AG09319 (cell line): ENCODE measurements at regions not wholly inside any gene's neighbourhood (a gene's known extent, or its start where the extent isn't known, plus 50 kb on each side); places are given as distances from the start of the nearest gene placed in this dataset.

Experiments
- DNase-seq: peaks from one replicate; pipeline ENCODE4 v3.0.0-alpha.2; 2010; ENCODE audit warnings: low read depth; ENCODE audit errors: extremely low read depth
- TF ChIP-seq, protein P1 (sequence below): IDR thresholded peaks from 2 replicates; pipeline ENCODE4 v1.5.1; 2011; ENCODE audit warnings: low read depth, mild to moderate bottlenecking, inconsistent platforms, low read length, moderate library complexity

DNA sequence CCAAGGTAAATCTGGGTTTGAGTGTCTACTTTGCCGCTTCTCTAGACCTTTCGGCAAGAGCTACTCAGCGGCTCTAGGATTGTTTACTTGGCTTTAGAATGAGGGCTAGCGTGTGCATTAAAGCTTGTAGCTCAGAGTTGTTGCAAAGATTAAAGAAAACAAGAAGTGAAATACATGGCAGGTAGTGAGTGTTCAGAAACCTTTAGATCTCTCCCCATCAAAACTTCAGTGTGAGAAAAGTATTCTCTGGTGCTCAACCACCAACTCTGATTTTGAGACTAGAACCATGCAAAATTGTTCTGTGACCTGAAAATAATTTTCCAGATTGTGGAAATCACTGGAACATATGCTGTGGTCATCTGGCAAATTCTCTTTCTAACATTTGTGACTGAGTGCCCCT is 512.0 kb downstream of the CMPK2 start:
- TF ChIP-seq, protein P1, sequence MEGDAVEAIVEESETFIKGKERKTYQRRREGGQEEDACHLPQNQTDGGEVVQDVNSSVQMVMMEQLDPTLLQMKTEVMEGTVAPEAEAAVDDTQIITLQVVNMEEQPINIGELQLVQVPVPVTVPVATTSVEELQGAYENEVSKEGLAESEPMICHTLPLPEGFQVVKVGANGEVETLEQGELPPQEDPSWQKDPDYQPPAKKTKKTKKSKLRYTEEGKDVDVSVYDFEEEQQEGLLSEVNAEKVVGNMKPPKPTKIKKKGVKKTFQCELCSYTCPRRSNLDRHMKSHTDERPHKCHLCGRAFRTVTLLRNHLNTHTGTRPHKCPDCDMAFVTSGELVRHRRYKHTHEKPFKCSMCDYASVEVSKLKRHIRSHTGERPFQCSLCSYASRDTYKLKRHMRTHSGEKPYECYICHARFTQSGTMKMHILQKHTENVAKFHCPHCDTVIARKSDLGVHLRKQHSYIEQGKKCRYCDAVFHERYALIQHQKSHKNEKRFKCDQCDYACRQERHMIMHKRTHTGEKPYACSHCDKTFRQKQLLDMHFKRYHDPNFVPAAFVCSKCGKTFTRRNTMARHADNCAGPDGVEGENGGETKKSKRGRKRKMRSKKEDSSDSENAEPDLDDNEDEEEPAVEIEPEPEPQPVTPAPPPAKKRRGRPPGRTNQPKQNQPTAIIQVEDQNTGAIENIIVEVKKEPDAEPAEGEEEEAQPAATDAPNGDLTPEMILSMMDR = no peak
- DNase-seq = no peak

DNA sequence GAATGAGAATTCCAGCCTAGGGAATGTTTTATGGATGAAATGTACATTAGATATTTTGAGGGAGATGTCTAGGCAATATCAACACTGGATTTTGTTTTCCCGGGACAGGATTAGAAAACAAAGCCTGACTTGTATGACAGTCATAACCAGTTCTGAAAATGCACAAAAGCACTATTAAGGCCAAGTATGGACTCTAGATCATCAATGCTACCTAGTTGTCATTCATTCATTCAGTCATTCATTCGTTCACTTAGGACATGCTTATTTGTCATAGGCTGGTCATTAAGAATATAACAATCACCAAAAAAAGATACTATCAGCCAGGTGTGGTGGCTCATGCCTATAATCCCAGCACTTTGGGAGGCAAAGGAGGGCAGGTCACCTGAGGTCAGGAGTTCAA is 511.2 kb downstream of the CMPK2 start:
- DNase-seq = no peak
- TF ChIP-seq, protein P1 = no peak

DNA sequence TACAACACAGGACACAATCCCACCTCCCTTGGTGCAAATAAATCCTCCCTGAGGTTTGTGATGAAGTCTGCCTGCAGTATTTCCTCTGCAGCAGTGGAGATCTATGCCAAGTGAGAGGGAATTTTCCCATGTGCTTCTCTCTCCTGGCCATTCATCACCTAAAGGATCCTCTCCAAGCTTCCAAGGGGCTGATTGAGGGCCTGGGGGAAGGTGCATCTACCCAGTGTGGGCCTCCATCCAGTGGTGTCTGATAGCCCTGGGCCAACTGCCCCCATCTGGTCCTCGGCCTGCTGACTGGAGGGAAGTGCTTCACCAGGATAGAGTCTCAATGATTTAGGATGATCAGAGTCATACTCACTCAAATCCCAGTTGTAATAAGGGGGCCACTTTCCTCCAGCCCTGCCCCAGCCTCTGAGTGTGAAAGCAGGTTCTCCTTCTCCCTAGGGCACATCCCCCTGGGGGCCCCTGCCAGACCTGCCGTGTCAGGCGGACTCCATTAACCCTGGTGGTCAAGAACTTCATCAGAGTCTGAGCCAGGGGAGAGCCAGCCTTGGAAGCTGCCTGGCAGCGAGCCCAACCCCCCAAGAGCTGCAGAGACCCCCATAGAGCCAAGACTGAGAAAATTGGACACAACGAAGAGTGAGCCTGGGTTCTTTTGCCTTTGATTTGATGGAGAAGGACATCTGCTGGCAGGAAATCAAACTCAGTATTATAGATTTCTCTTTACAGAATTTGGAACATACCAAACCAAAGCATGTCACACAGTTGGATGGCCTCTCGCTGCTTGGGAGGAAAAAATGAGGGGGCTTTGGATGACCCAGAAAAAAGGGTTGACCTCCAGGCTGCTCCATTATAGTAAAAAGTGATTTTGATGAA is 509.6 kb downstream of the CMPK2 start:
- no peak for DNase-seq
- TF ChIP-seq, protein P1 = no peak

DNA sequence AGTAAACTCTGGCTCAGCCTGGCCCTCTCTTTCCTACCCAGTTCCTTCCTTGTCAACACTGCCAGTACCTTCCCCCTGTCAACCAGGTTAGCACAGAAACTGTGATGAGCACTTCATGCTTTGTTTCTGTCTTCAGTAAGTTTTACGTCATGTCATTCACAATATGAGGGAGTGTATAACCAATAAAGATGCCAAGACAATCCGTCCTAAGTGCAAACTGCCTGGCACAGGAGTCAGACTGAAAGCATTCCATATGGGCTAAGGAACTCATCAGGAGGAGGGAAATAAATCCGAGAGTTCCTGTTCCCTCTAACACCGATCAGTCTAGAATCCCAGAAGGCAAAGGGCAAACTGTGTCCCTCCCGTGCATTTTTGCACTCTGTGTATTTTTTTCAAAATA is 507.2 kb downstream of the CMPK2 start:
- no peak for DNase-seq
- TF ChIP-seq, protein P1 = no peak

DNA sequence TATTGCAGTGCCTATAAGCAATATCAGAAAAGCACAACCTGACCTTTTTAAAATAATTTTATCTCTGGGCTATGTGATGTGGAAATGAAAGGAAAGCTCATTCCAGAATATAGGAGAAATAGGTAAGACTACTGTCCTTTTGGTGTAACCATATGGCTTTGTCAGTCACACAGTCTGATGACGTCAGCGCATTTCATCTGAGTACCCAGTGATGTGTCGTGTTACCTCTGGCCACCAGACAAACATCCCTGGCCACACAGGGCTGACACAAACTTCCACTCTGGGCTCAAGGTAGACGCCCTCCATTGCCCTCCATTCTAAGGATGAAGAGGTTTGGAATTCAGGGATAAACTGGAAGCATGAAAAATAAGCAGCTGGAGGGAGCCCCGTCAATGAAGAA is 506.7 kb downstream of the CMPK2 start:
- no peak for DNase-seq
- TF ChIP-seq, protein P1 = no peak

DNA sequence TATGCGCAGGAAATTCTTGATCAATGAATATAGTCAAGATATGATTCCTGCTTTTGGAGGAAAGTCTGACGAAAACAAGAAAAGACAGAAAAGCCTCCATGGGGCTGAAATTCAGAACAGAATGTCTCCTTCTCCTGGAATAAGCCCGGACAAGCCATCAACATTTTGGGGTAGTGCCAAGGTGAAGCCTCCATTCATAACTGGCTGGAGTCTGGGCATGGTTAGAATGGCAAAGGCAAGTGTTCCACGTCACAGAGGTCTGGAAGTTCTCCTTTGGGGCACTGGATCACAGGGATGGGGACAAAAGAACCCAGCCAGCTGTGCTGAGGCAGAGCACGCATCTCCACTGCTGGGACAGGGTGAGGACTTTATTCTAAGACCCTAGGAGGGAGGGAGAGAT is 505.7 kb downstream of the CMPK2 start:
- no peak for DNase-seq
- TF ChIP-seq, protein P1 = no peak

DNA sequence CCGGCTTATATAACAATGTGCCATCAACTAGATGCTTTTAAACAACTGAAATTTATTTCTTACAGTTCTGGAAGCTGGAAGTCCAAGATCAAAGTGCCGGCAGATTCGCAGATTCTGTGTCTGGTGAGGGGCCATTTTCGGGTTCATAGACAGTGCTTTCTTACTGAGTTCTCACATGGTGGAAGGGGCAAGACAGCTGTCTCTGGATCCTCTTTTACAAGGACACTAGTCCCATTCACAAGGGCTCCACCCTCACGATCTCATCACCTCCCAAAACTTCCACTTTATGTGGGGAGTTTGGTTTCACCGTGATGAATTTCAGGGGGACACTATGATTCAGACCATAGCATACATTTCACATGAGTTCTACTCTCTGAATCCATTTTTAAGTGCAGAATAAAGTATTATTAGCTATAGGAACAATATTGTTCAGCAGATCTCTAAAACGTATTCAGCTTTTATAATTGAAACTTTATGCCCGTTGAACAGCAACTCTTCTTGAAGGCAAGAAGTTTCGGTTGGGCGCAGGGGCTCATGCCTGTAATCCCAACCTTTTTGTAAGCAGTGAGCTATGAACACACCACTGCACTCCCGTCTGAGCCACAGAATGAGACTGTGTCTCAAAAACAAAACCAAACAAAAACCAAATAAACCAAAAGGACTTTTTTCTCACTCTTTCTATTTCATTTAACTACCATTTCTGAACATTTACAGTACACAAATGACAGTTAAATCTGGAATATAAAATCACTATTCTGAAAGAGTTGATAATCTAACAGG is 502.8 kb downstream of the CMPK2 start:
- TF ChIP-seq, protein P1 = no peak
- no peak for DNase-seq
